Large intestine (tissue), 3 donors: ENCODE measurements at regions not wholly inside any gene's neighbourhood (a gene's known extent, or its start where the extent isn't known, plus 50 kb on each side); places are given as distances from the start of the nearest gene placed in this dataset.
"Not testable (repeated sequence)": the region's sequence is repeated elsewhere in the genome, so short reads cannot be mapped to it uniquely, and the experiment has no call there.

Source experiments
- DNase-seq, 2 donors: peaks; one replicate each; pipeline versions ENCODE4 v3.0.0 to v3.0.0-alpha.2; 2013
- H3K27ac ChIP-seq: one replicate; pipeline ENCODE4 v1.5.1; 2013; ENCODE audit warnings: low read length
- H3K27me3 ChIP-seq: 2 replicates; pipeline ENCODE4 v1.6.1; 2013; ENCODE audit warnings: low read length; ENCODE audit not compliant: control insufficient read depth, insufficient read depth
- H3K36me3 ChIP-seq: 2 replicates; pipeline ENCODE4 v1.6.1; 2013; ENCODE audit warnings: low read length; ENCODE audit not compliant: control insufficient read depth, insufficient read depth
- H3K4me1 ChIP-seq: one replicate; pipeline ENCODE4 v1.6.1; 2013; ENCODE audit warnings: low read length; ENCODE audit not compliant: control insufficient read depth, insufficient read depth
- H3K4me3 ChIP-seq: one replicate; pipeline ENCODE4 v1.5.1; 2013; ENCODE audit warnings: low read length
- H3K9me3 ChIP-seq: one replicate; pipeline ENCODE4 v1.6.1; 2013; ENCODE audit warnings: mild to moderate bottlenecking, low read depth, low read length, moderate library complexity; ENCODE audit not compliant: control insufficient read depth
- WGBS: methylation state at CpG from one replicate; pipeline ENCODE4 v1.1.5; 2013; ENCODE audit warnings: low lambda C conversion rate; ENCODE audit not compliant: insufficient coverage; 5-methylcytosine and 5-hydroxymethylcytosine counted together

DNA sequence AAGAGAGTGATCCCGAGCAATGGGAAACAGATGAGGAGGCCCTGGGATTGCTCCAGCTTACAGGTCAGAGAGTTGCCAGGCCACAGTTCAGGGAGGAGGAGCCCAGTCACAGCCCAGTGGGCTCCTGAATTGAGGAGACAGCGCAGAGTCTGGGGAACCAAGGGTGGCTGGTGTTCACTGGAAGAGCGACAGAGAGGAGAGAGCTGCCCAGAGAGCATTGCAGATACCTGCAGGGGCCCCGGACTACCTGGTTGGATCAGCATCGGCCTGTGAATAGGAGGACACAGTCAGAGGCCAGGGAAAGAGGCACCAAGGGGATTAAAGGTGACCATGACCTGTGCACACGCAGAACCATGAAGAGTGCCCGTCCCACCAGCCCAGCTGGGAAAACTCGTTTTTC, 648.6 kb downstream of the TBC1D22A start:
- H3K4me3 ChIP-seq = no peak overlapping the region
- WGBS = no CpG with 5 or more reads among the region's 8 CpGs
- no peaks in the 10 kb centered on the region for H3K27me3 ChIP-seq
- H3K36me3 ChIP-seq = no peaks in the 10 kb centered on the region
- H3K9me3 ChIP-seq = no peaks in the 10 kb centered on the region
- no peak overlapping the region for H3K27ac ChIP-seq
- DNase-seq = no peak
- no peaks in the 10 kb centered on the region for H3K4me1 ChIP-seq

GRCh38 chr22:47409539-47410275, 647.3 kb downstream of the TBC1D22A start:
- DNase-seq = no peak
- peaks cover 3% of the 10 kb centered on the region for H3K9me3 ChIP-seq
- no peaks in the 10 kb centered on the region for H3K27me3 ChIP-seq
- no peaks in the 10 kb centered on the region for H3K36me3 ChIP-seq
- no CpG with 5 or more reads among the region's 12 CpGs for WGBS
- no peak overlapping the region for H3K4me3 ChIP-seq
- no peak overlapping the region for H3K27ac ChIP-seq
- H3K4me1 ChIP-seq = no peaks in the 10 kb centered on the region

- H3K9me3 ChIP-seq = peaks cover 3% of the 10 kb centered on the region
- H3K36me3 ChIP-seq = no peaks in the 10 kb centered on the region
- H3K4me3 ChIP-seq = no peak overlapping the region
- no peak for DNase-seq
- no CpG with 5 or more reads among the region's 7 CpGs for WGBS
- H3K27me3 ChIP-seq = no peaks in the 10 kb centered on the region
- no peaks in the 10 kb centered on the region for H3K4me1 ChIP-seq
- no peak overlapping the region for H3K27ac ChIP-seq
These were observed 646.0 kb downstream of the TBC1D22A start for GRCh38 chr22:47408409-47408808.

DNA sequence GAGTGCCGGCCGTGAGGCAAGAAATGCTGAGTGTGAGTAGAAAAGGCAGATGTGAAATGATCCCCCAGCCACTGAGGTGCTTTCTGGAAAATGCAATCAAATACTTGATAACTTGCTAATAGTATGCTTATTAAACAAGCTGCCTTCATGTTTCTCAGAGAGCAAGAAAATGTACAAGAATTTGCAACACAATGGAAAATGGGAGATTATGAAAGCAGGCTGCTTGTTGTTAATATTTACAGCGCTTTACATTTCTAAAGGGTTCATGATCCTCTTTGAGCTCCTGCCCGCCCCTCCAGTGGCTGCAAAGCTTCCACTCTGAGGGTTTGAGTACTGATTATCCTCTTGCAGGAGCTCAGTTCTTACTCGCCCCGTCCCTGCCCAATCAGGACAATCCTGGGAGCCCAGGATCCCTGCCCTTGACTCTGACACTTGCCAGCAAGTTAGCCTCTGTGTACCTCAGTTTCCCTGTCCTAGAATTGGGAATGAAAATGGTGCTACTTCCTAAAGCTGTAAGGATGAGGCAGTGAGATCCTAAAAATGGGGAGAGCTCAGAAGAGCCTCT, 645.1 kb downstream of the TBC1D22A start:
- Histone ChIP-seq H3K9me3 (peaks cover 3% of the 10 kb centered on the region), H3K27ac (no peak overlapping the region), H3K4me3 (no peak overlapping the region), H3K36me3 (no peaks in the 10 kb centered on the region), H3K4me1 (no peaks in the 10 kb centered on the region), H3K27me3 (no peaks in the 10 kb centered on the region)
- WGBS = no CpG with 5 or more reads among the region's 6 CpGs
- DNase-seq = no peak

DNA sequence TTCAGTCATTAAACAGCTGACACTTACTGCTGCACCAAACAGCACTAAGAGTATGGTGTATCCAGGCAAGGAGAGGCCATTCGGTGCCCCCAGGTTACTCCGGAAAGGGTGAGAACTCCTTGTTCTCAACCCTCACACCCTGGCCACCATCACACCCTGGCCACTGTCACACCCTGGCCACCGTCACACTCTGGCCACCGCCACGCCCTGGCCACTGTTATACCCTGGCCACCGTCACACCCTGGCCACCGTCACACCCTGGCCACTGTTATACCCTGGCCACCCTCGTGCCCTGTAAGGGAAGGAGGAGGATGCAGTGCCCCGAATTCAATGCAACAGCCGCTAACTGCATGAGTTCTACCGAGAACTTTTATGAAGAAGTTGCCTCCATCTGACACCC, 644.4 kb downstream of the TBC1D22A start:
- no peaks in the 10 kb centered on the region for H3K4me1 ChIP-seq
- no peaks in the 10 kb centered on the region for H3K27me3 ChIP-seq
- no peak for DNase-seq
- no peak overlapping the region for H3K4me3 ChIP-seq
- no peaks in the 10 kb centered on the region for H3K36me3 ChIP-seq
- H3K9me3 ChIP-seq = peaks cover 6% of the 10 kb centered on the region
- H3K27ac ChIP-seq = no peak overlapping the region
- WGBS = no CpG with 5 or more reads among the region's 11 CpGs

DNA sequence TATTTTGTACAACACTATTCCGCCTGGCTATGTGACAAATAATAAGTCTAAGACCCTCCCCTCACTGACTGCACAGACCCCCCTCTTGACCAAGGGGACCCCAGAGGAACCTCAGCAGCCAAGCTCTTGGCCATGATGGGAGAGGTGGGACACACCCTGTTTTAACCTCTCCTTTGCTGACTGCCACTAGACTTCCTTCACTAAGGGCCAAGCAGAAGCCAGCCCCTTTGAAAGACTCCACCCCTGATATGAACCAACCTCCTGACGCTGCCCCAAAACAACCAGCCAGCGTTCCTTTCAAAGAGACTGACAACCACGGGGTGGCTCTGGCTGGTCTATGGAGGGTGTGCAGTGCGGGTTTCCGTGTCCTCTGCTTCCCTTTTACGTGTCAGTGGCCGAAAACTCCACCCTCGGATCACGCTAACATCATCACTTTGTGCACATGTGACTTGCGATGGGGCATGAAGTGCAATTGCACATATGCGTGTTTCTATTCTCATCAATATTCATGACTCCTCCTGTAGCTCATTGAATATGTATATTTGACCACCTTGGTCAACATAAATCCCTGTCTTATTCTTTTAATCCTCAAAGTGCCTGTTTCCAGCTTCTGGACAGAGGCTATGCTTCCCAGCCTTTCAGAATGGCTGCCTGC, 643.9 kb downstream of the TBC1D22A start:
- Histone ChIP-seq H3K27me3 (no peaks in the 10 kb centered on the region), H3K27ac (no peak overlapping the region), H3K4me3 (no peak overlapping the region), H3K36me3 (no peaks in the 10 kb centered on the region), H3K4me1 (no peaks in the 10 kb centered on the region), H3K9me3 (peaks cover 6% of the 10 kb centered on the region)
- 100% methylated on average over 6 of the region's 12 CpGs for WGBS
- DNase-seq = no peak

GRCh38 chr22:47405222-47405621, 642.8 kb downstream of the TBC1D22A start:
- H3K4me3 ChIP-seq, H3K27ac ChIP-seq, H3K4me1 ChIP-seq, DNase-seq, H3K36me3 ChIP-seq, H3K9me3 ChIP-seq, H3K27me3 ChIP-seq: not testable (repeated sequence)
- WGBS = no CpG with 5 or more reads among the region's 15 CpGs

DNA sequence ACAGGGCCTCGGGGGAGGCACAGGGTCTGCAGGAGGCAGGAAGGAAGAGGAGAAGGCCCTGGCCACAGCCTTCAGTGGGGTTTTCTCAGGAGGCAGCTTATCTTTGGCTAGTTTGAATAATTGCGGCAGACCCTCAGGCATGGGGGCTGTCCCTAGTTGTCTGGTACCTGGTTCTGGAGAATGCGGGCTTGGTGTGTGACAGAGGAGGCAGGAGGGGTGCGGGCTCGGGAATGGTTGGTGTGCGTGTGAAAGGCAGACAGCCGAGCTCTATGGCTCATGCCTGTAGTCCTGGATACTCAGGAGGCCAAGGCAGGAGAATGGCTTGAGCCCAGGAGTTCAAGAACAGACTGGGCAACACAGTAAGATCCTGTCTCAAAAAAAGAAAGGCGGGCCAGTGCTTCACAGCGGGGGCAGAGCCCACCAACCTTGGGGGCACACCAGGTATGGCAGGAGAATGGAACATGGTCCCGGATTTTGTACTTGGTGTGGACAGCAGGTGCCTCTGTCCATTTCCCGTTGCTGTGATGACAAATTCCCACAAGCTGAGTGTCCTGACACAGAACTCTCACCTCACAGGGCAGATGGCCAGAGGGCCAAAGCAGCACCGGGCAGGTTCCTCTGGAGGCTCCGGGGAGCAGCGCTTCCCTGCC, 640.6 kb downstream of the TBC1D22A start:
- Histone ChIP-seq H3K36me3 (no peaks in the 10 kb centered on the region), H3K27ac (no peak overlapping the region), H3K4me3 (no peak overlapping the region), H3K27me3 (no peaks in the 10 kb centered on the region), H3K9me3 (peaks cover 6% of the 10 kb centered on the region), H3K4me1 (no peaks in the 10 kb centered on the region)
- no peak for DNase-seq
- no CpG with 5 or more reads among the region's 14 CpGs for WGBS

DNA sequence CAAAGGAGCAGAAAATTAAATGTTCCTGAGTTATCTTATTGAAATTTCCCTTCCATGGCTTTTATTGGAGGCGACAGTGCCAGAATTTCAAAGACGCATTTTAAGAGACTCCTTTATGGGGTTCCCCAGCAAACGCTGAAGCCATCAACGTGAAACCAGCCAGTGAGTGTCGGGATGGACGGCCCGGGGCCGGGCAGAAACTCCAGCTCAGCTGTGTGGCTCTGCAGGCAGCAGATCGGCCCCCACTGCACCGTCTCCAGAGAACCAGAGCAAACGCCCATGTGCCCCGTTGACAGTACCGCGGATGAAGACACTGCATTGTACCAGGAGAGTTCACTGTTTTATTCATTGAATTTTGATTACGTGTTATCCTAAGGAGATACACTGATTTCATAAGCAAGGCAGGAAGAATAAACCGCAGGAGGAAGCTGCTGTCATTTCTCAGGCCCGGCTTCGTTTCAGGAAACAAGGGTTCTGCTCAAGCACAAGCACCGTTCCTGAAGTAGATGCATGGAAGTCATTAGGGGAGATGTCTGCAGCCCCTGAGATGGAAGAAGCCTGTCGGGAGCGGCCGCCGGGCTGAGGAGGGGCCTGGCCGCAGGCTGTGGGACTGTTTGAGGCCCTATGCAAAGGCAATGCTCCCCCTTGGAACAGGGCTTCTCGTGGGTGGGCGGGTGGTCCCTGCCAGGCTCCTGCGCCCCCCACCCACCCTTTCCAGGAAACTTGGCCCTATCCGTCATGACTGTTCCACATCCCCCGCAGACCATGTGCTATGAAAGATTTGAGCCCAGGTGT, 639.7 kb downstream of the TBC1D22A start:
- Histone ChIP-seq H3K27me3 (no peaks in the 10 kb centered on the region), H3K36me3 (no peaks in the 10 kb centered on the region), H3K27ac (no peak overlapping the region), H3K4me1 (no peaks in the 10 kb centered on the region), H3K9me3 (peaks cover 6% of the 10 kb centered on the region), H3K4me3 (no peak overlapping the region)
- no CpG with 5 or more reads among the region's 29 CpGs for WGBS
- DNase-seq = no peak

DNA sequence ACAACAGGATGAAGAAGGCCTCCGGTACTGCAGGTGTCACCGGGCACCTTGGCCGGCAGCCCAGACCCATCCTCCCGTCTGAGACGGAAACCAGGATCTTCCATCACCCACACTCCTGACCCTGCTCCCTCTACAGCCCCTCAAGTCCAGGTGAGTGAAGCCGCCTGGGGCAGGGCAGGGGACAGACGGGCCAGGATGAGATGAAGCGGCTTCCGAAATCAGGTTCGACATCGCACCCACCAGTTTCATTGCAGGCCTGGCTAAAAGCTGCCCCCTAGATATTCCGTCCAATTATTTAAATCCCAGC, 639.1 kb downstream of the TBC1D22A start:
- peaks cover 6% of the 10 kb centered on the region for H3K9me3 ChIP-seq
- DNase-seq = no peak
- H3K27ac ChIP-seq = no peak overlapping the region
- H3K36me3 ChIP-seq = no peaks in the 10 kb centered on the region
- no peaks in the 10 kb centered on the region for H3K27me3 ChIP-seq
- WGBS = no CpG with 5 or more reads among the region's 12 CpGs
- H3K4me3 ChIP-seq = no peak overlapping the region
- no peaks in the 10 kb centered on the region for H3K4me1 ChIP-seq
